ENCODE measurements at regions not wholly inside any gene's neighbourhood (a gene's known extent, or its start where the extent isn't known, plus 50 kb on each side); places are given as distances from the start of the nearest gene placed in this dataset.

DNA sequence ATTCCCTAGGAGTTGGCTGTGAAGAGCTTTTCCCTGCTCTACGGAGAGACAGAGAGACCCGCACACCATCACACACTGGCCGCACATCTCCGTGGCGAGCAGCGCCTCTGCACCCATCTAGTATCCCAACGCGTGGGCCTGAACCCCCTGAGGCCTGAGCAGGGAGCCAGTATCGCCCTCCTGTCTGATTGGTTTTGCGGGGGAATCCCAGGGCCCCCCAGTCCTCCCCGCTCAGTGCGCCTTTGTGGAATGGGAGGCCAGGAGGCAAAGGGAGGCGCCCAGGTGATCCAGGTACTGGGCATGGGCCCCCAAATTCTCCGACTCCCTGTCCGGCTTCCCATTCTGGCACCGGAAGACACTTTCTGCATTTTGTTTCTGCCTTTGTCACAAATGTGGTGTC lies 344.3 kb downstream of the GLRX3 start:
- no peak for DNase-seq (ENCODE audit: extremely low read depth, insufficient read length)
- H3K27me3 ChIP-seq (replicated peaks; ENCODE audit: control insufficient read depth, insufficient read depth, low read length), result no peaks in the 10 kb centered on the region
- no peaks in the 10 kb centered on the region for H3K36me3 ChIP-seq (ENCODE audit: control insufficient read depth, insufficient read depth, low read length)
- H3K4me3 ChIP-seq (replicated peaks; ENCODE audit: low read depth, low read length), result no peak overlapping the region
- TF ChIP-seq, protein P1, sequence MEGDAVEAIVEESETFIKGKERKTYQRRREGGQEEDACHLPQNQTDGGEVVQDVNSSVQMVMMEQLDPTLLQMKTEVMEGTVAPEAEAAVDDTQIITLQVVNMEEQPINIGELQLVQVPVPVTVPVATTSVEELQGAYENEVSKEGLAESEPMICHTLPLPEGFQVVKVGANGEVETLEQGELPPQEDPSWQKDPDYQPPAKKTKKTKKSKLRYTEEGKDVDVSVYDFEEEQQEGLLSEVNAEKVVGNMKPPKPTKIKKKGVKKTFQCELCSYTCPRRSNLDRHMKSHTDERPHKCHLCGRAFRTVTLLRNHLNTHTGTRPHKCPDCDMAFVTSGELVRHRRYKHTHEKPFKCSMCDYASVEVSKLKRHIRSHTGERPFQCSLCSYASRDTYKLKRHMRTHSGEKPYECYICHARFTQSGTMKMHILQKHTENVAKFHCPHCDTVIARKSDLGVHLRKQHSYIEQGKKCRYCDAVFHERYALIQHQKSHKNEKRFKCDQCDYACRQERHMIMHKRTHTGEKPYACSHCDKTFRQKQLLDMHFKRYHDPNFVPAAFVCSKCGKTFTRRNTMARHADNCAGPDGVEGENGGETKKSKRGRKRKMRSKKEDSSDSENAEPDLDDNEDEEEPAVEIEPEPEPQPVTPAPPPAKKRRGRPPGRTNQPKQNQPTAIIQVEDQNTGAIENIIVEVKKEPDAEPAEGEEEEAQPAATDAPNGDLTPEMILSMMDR (IDR thresholded peaks at IDR 0.05; ENCODE audit: insufficient read depth, low read length, poor library complexity, severe bottlenecking), result no peak

DNA sequence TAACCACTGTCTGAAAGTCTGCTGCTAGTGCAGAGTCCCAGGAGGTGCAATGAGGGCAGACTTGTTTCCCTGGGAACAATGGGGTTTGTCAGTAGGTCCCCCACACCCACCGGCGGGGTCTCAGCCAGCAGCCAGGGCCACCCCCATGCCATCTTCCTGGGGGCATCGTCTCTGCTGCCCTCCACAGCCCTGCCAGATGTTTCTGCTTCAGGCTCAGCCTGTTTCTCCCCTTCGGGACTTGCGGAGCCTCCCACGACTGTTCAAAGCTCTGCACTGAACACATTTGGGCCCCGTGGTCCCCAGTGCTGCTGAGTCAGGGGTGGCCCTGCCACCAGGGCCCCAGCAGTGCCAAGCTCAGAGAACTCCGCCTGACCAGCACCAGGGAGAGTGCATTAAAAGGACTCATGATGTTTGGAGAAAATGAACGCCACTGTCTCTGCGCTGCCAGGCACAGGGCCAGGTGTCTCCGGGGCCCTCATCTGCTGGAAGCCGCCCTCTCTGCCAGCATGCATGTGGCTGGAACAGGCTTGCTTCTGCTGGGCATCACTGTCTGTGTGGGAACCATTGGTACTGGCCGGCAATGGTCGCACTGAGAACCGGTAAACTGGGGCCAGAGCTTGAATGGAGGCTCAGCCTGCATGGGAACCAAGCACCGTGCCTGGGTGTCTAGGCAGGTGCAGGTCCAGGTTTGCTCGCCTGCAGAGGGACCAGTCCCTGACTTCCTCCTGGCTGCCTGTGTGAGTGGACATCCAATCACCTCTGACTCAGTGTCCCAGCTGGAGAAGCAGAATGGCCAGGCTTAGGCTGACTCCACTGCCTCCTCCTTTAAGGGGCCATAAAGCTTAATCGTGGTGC lies 345.1 kb downstream of the GLRX3 start:
- DNase-seq (ENCODE audit: extremely low read depth, insufficient read length), result no peak

DNA sequence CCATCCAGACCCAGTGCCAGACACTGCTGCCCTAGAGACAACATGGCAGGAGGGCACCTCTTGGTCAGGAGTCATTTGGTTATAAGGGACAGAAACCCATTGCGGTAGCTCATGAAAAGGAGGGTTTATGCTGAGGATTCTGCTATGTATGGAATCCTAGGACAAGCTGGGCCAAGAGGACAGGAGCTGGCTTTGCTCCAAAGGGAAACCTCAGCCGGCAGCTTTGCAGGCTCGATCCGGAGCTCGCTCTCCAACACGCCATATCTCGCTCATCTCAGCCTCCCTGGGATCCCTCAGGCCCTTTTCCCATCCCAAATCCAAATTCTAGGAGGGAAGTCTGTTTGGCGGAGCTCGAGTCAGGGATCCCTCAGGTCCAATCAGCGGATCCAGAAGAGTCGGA lies 345.7 kb downstream of the GLRX3 start:
- no peak for DNase-seq (ENCODE audit: extremely low read depth, insufficient read length)
- H3K27me3 ChIP-seq (replicated peaks; ENCODE audit: control insufficient read depth, insufficient read depth, low read length), result no peaks in the 10 kb centered on the region
- no peaks in the 10 kb centered on the region for H3K36me3 ChIP-seq (ENCODE audit: control insufficient read depth, insufficient read depth, low read length)
- no peak overlapping the region for H3K4me3 ChIP-seq (replicated peaks; ENCODE audit: low read depth, low read length)
- TF ChIP-seq, protein P1 (IDR thresholded peaks at IDR 0.05; ENCODE audit: insufficient read depth, low read length, poor library complexity, severe bottlenecking), result no peak

More for the DNA sequence above, 345.1 kb downstream of the GLRX3 start:
- H3K27me3 ChIP-seq (replicated peaks; ENCODE audit: control insufficient read depth, insufficient read depth, low read length), result no peaks in the 10 kb centered on the region
- no peak overlapping the region for H3K4me3 ChIP-seq (replicated peaks; ENCODE audit: low read depth, low read length)
- H3K36me3 ChIP-seq (ENCODE audit: control insufficient read depth, insufficient read depth, low read length), result no peaks in the 10 kb centered on the region
- TF ChIP-seq, protein P1 (IDR thresholded peaks at IDR 0.05; ENCODE audit: insufficient read depth, low read length, poor library complexity, severe bottlenecking), result no peak

DNA sequence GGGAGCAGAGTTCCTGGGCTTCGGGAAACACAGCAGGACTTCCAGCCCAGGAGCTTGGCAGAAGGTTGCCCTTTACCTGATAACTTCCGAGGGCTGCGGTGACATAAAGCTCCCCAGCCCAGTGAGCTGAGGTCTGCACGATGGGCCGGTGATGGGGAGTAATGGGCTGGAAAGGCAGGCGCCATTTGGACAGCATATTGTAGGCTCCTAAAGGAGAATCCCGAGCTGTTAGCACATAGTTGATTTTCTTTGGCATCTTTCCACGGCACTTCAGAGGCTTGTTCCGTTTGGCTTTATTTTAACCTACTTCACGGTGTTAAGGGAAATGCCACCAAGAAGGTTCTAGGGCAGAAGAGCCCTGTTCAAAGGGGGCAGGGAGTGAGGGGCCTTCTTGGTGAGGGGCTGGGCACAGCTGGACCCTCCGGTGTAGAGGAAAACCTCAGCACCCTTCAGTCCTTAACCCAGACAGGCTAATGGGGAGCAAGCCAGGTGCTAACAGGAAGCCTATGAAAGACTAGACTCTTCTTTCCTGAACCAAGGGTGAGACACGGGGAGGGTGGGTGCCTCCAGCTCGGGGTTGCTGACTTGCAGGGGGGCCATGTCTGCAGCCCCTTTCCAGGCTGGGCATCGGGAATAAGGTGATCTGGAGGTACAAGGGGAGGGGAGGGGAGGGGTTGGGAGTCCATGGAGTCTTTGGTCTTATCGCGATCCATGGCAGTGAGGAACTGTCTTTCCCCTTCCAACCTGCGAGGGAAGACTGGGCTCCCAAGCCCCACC lies 347.7 kb downstream of the GLRX3 start:
- TF ChIP-seq, protein P1 (IDR thresholded peaks at IDR 0.05; ENCODE audit: insufficient read depth, low read length, poor library complexity, severe bottlenecking), result no peak
- DNase-seq (ENCODE audit: extremely low read depth, insufficient read length), result no peak
- no peaks in the 10 kb centered on the region for H3K36me3 ChIP-seq (ENCODE audit: control insufficient read depth, insufficient read depth, low read length)
- H3K27me3 ChIP-seq (replicated peaks; ENCODE audit: control insufficient read depth, insufficient read depth, low read length), result no peaks in the 10 kb centered on the region
- no peak overlapping the region for H3K4me3 ChIP-seq (replicated peaks; ENCODE audit: low read depth, low read length)

DNA sequence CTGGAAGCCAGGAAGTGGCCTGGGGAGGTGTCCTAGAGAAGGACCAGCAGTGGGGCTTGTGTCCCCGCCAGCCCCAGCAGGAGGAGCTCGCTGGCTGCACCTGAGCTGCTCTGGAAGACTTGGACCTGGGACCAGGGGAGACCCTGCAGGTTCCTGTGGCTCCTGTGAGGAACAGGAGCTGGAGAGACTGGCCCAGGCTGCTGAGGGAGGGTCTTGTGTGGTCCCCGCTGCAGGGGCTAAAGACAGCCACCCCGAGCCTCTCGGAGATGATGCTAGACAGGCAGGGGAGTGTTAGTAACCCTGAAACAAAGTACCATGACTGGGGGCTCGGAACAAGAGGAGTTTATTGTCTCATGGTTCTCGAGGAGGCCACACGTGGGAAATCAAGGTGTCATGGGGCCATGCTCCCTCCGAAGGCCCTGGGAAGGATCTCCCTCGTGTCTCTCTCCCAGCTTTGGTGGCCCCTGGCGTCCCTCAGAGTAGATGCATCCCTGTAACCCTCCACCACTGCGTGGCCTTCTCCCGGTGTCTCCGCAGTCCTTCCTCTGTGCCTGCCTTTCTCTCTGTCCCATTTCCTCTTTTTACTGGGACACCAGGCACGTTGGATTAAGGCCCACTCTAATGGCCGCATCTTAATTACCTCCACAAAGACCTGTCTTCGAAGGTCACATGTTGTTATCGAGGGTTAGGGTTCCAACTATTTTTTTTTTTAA lies 348.4 kb downstream of the GLRX3 start:
- Histone ChIP-seq H3K4me3 (replicated peaks; ENCODE audit: low read depth, low read length) (no peak overlapping the region), H3K27me3 (replicated peaks; ENCODE audit: control insufficient read depth, insufficient read depth, low read length) (no peaks in the 10 kb centered on the region), H3K36me3 (ENCODE audit: control insufficient read depth, insufficient read depth, low read length) (no peaks in the 10 kb centered on the region)
- TF ChIP-seq, protein P1 (IDR thresholded peaks at IDR 0.05; ENCODE audit: insufficient read depth, low read length, poor library complexity, severe bottlenecking), result no peak
- no peak for DNase-seq (ENCODE audit: extremely low read depth, insufficient read length)
